Vagina (tissue), 2 donors: ENCODE measurements at regions not wholly inside any gene's neighbourhood (a gene's known extent, or its start where the extent isn't known, plus 50 kb on each side); places are given as distances from the start of the nearest gene placed in this dataset.

Experiments used
- DNase-seq, 2 donors: peaks; one replicate each; pipeline ENCODE4 v3.0.0-alpha.2; 2017; ENCODE audit errors: extremely low spot score in 2 of 2
- H3K27ac ChIP-seq: fragments of 200-600 bp; sonication (generic); one replicate; pipeline ENCODE4 v1.5.1; 2019
- H3K27me3 ChIP-seq: fragments of 200-600 bp; sonication (generic); one replicate; pipeline ENCODE4 v1.5.1; 2019
- H3K36me3 ChIP-seq, 2 donors: fragments of 200-600 bp; sonication (generic); one replicate each; pipeline ENCODE4 v1.5.1; 2017 to 2019
- H3K4me1 ChIP-seq: fragments of 200-600 bp; sonication (generic); one replicate; pipeline ENCODE4 v1.5.1; 2019
- H3K4me3 ChIP-seq, 2 donors: fragments of 200-600 bp; sonication (generic); 1 replicate in 1 of 2; 2 replicates in 1 of 2; pipeline ENCODE4 v1.5.1; 2016 to 2019
- H3K9me3 ChIP-seq: fragments of 200-600 bp; sonication (generic); one replicate; pipeline ENCODE4 v1.5.1; 2019
- POLR2A ChIP-seq, 2 donors: fragments of 450-650 bp; IDR thresholded peaks; one replicate each; pipeline ENCODE4 v1.6.1; 2017; ENCODE audit warnings: antibody characterized with exemption in 2 of 2, mild to moderate bottlenecking in 2 of 2, moderate library complexity in 2 of 2
- POLR2AphosphoS5 ChIP-seq, 2 donors: sonication (generic); formaldehyde crosslinking; IDR thresholded peaks; one replicate each; pipeline ENCODE4 v1.9.0; 2017; ENCODE audit warnings: antibody characterized with exemption in 2 of 2, mild to moderate bottlenecking in 2 of 2, low read depth in 1 of 2; ENCODE audit not compliant: insufficient read depth in 1 of 2
- intact Hi-C: fragments of 100-400 bp; cut with DNase I; formaldehyde crosslinking; loops from one replicate; pipeline ENCODE4 v1.15.1; 2023
- TF ChIP-seq, protein P1 (sequence below), 3 experiments: fragments of 450-650 bp in 2 of 3; fragments of 200-600 bp in 1 of 3; sonication (generic) in 1 of 3; IDR thresholded peaks; one replicate each; pipeline ENCODE4 v1.5.1; 2017 to 2019; ENCODE audit warnings: antibody characterized with exemption in 3 of 3, mild to moderate bottlenecking in 2 of 3, moderate library complexity in 2 of 3

DNA sequence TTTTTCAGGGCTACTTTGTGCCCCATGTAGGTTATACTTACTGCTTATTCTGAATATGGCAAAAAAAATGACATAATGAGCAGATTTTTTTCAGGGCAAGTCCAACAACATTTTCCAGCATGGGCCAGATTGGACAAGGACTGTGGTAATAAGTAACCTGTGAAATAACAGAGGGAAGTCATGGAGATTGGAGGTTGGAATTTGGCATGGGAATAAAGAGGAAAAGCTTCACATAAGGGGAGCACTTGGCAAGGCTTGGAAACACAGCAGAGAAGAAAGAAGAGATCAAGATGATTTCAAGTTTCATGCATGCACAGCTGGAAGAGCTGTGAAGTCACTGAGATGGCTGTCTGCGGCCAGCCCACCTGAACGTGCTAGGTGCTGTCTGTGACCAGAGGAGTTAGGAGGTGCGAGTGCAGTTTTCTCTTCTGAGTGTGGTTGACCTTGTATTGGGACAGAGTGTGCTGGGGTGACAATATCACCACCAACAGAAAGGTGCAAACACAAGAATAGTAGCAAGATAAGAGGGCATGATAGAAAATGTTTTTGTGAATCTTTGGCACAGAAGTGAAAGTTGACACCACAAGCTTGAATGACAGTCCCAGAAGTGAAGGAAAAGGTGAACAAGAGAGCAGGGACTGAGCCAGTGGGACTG, 71.1 kb upstream of the DSC1 start:
- no peak for DNase-seq
- intact Hi-C loops = no loop called here
- Histone ChIP-seq H3K27ac (no peak overlapping the region), H3K4me3 (no peak overlapping the region), H3K9me3 (no peaks in the 10 kb centered on the region), H3K4me1 (no peaks in the 10 kb centered on the region), H3K36me3 (no peaks in the 10 kb centered on the region), H3K27me3 (no peaks in the 10 kb centered on the region)
- TF ChIP-seq, protein P1, sequence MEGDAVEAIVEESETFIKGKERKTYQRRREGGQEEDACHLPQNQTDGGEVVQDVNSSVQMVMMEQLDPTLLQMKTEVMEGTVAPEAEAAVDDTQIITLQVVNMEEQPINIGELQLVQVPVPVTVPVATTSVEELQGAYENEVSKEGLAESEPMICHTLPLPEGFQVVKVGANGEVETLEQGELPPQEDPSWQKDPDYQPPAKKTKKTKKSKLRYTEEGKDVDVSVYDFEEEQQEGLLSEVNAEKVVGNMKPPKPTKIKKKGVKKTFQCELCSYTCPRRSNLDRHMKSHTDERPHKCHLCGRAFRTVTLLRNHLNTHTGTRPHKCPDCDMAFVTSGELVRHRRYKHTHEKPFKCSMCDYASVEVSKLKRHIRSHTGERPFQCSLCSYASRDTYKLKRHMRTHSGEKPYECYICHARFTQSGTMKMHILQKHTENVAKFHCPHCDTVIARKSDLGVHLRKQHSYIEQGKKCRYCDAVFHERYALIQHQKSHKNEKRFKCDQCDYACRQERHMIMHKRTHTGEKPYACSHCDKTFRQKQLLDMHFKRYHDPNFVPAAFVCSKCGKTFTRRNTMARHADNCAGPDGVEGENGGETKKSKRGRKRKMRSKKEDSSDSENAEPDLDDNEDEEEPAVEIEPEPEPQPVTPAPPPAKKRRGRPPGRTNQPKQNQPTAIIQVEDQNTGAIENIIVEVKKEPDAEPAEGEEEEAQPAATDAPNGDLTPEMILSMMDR (IDR thresholded peaks at IDR 0.05) = no peak
- TF ChIP-seq POLR2AphosphoS5 (IDR thresholded peaks at IDR 0.05; ENCODE audit: insufficient read depth in 1 of 2, low read depth in 1 of 2) (no peak), POLR2A (IDR thresholded peaks at IDR 0.05) (no peak)

- Histone ChIP-seq H3K4me3 (no peak overlapping the region), H3K27ac (no peak overlapping the region), H3K27me3 (no peaks in the 10 kb centered on the region), H3K4me1 (peaks cover under 1% of the 10 kb centered on the region), H3K9me3 (no peaks in the 10 kb centered on the region), H3K36me3 (no peaks in the 10 kb centered on the region)
- DNase-seq = no peak
- intact Hi-C loops = no loop called here
- TF ChIP-seq POLR2A (IDR thresholded peaks at IDR 0.05) (no peak), POLR2AphosphoS5 (IDR thresholded peaks at IDR 0.05; ENCODE audit: insufficient read depth in 1 of 2, low read depth in 1 of 2) (no peak)
- TF ChIP-seq, protein P1 (IDR thresholded peaks at IDR 0.05) = no peak
Measured at GRCh38 chr18:31235856-31236255, 73.2 kb upstream of the DSC1 start.

- no peaks in the 10 kb centered on the region for H3K9me3 ChIP-seq
- H3K4me1 ChIP-seq = peaks cover 7% of the 10 kb centered on the region
- intact Hi-C loops = no loop called here
- no peak overlapping the region for H3K4me3 ChIP-seq
- no peaks in the 10 kb centered on the region for H3K36me3 ChIP-seq
- DNase-seq = no peak
- no peak overlapping the region for H3K27ac ChIP-seq
- TF ChIP-seq, protein P1 (IDR thresholded peaks at IDR 0.05) = no peak
- no peaks in the 10 kb centered on the region for H3K27me3 ChIP-seq
Measured at GRCh38 chr18:31237142-31237541, 74.5 kb upstream of the DSC1 start.

DNA sequence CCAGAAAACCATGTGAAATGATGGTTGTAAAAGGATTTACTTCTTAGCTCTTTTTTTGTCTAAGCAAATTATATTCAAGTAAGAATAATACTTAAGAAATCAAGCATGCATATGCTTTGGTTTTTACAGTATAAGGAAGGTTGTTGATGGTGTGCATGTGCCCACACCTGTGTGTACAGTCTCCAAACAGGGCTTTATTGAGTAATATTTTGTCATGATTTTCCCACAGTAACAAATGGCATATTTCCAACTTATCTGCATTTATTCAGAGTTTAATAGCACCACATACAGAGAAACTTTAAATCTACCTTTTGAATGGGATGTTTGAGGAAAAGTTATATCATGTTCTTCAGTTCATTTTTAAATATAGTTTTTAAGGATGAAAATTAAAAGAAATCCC, 76.5 kb upstream of the DSG1 start:
- no peak overlapping the region for H3K27ac ChIP-seq
- intact Hi-C loops = no loop called here
- no peaks in the 10 kb centered on the region for H3K27me3 ChIP-seq
- H3K36me3 ChIP-seq = no peaks in the 10 kb centered on the region
- TF ChIP-seq, protein P1 (IDR thresholded peaks at IDR 0.05) = no peak
- TF ChIP-seq POLR2AphosphoS5 (IDR thresholded peaks at IDR 0.05; ENCODE audit: insufficient read depth in 1 of 2, low read depth in 1 of 2) (no peak), POLR2A (IDR thresholded peaks at IDR 0.05) (no peak)
- DNase-seq = no peak
- peaks cover 7% of the 10 kb centered on the region for H3K4me1 ChIP-seq
- H3K4me3 ChIP-seq = no peak overlapping the region
- no peaks in the 10 kb centered on the region for H3K9me3 ChIP-seq

DNA sequence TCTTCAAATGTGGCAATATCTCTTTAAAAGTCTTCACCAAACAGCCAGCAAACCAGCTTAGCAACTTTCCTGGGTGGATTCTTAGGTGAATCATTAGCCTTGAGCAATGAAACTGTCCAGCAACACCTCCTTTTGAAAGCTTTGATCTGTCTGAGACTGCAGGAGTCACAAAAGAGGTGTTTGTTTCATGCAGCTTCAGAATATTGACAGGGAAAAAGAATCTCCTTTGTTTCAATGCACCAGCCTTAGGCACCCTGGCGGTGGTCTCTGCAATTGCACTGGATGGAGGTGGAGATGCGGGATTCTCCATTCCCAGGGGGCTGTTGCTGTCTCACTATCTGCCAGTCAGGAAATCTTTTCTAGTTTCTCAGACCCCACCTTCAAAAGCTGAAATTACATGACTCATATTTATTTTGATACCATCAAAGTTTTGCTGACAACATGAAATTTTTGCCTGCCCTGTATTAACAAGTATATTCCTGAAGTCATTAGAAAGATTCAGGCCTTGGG, 76.0 kb upstream of the DSG1 start:
- Histone ChIP-seq H3K27ac (peak overlapping the region; percentile 5), H3K27me3 (no peaks in the 10 kb centered on the region), H3K36me3 (no peaks in the 10 kb centered on the region), H3K4me3 (no peak overlapping the region), H3K9me3 (no peaks in the 10 kb centered on the region), H3K4me1 (peaks cover 7% of the 10 kb centered on the region)
- intact Hi-C loops = no loop called here
- TF ChIP-seq, protein P1 (IDR thresholded peaks at IDR 0.05) = no peak
- TF ChIP-seq POLR2AphosphoS5 (IDR thresholded peaks at IDR 0.05; ENCODE audit: insufficient read depth in 1 of 2, low read depth in 1 of 2) = peak in 1 of 2 donors; percentile 64
- no peak for TF ChIP-seq POLR2A (IDR thresholded peaks at IDR 0.05)
- no peak for DNase-seq
